GM19395 (cell line): ENCODE measurements at regions not wholly inside any gene's neighbourhood (a gene's known extent, or its start where the extent isn't known, plus 50 kb on each side); places are given as distances from the start of the nearest gene placed in this dataset.

Source experiments
- ATAC-seq: cut with Tn5 transposase; IDR thresholded peaks from one replicate; pipeline ENCODE4 v1.9.1; 2021; ENCODE audit warnings: mild to moderate bottlenecking, moderate library complexity; ENCODE audit not compliant: unreplicated experiment

DNA sequence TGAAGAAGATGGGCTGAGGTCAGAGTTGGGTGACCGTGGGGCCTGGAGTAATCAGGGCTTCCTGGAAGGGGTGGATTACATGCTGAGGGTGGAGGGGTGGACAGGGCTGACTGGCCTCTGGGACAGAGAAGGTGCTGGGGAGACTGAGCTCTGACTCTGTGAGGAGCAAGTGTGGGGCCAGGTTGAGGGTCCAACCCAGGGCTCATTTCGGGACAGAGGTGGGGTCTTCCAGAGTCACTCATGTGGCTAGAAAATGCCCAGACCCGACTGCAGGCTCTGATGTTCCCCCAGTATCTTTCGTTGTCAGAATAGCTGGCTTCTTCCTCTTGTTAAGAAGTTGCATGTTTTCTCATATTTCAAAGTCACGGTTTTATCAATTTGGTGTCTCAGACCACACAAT, 311.8 kb downstream of the PTPRU start:
- ATAC-seq = no peak

DNA sequence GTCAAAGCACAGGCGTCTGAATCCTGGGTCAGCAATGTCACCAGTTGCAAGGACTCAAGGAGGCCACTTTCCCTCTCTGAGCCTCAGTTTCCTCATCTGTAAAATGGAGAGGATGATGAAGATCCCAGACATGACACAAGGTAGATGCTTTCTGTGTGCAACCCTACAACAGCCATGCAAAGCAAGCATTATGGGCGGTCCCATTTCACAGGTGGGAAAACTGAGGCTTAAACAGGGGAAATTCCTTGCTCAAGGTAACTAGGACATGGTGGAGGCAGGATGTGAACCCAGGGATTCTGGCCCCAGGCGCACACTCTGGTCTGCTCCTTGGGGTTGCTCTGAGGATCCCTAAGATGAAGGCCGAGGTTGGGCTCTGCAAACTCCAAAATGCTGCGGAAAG, 311.0 kb downstream of the PTPRU start:
- no peak for ATAC-seq

DNA sequence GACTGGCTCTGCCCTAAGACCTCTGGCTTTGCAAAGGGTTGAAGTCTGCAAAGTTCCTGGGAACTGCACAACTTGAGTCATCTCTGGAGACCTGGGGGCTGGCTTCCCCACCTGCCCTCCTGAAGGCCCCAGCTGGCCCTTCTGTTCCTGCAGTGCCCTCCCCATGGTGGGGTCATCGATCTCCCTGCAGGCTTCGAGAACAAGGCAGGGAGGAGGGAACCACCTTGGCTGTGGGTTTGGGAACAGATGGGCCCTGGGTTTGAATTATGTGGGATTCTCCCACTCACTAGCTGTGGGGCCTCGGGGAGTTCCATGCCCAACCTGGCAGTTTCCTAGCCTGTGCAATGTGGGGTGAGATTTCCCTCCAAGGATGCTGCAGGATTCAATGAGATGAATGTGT, 310.2 kb downstream of the PTPRU start:
- ATAC-seq = no peak

DNA sequence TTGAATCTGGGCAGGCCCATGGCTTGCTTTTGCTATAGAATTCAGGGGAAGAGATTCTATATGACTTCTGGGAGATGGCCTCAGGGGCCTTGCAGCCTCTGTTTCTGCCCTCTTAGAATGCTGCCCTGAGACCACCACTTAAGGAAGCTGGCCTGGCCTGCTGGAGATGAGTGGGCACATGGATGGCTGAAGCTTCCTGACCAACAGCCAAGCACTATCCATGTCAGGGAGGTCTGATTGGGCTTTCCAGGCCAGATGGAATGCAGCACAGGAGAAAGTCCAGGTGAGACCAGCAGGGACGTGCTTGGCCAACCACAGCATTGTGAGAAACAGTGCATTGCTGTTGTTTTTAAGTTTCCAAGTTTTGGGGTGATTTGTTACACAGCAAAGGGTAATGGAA, 308.1 kb downstream of the PTPRU start:
- no peak for ATAC-seq

DNA sequence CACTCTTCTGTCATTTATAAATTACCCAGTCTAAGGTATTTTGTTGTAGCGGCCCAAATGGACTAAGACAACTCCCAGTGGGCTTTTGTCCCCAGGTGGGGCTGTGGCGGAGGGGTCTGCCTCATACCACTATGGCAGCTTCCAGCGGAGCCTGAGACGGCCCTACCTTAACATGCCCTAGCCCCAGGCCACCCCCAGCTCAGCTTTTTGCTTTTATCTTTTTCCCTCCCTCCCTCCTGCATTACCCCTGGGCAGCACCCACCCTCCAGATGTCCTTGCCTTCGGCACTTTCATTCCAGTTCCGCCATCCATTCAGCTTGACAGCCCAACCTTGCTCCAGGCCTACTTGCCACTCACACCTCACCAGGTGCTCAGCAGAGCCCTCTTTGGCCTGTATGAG, 307.3 kb downstream of the PTPRU start:
- no peak for ATAC-seq

DNA sequence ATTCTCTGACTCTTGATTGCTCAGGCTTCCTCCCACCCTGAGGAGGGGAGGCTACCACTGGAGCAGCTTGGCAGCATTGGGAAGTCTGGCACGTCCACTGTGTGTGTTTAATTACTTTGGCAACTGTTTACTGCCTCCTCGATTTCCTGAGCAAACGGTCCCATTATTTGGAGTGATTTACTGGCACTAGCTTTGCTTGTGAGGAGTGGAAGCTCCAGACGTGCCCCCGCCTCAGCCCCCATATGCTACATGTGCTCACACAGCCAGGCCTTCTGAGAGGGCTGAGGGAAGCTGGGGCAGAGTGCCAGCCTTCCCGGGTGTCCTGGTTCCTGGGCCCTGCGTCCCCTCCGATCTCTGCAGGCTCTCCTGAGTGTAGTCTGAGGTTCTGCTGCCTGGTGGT, 306.2 kb downstream of the PTPRU start:
- ATAC-seq = no peak

DNA sequence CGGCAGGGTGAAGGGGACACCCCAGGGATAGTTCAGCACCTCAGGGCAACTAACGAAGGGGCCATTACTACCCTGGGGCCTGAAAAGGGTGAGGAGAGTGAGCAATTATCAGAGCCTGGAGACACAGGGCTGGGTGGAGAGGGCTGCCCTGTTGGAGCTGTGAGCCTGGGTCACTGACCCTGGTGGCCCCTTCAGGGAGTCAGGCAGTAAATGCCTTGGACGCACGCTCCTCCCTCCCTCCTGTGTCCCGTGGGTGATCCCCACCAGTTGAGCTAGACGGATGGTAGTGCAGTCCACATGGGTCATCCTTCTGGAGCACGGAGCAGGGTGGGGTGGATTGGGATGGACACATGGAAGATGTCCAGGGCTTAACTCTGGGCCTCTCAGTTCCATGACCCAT, 305.3 kb downstream of the PTPRU start:
- ATAC-seq = no peak

DNA sequence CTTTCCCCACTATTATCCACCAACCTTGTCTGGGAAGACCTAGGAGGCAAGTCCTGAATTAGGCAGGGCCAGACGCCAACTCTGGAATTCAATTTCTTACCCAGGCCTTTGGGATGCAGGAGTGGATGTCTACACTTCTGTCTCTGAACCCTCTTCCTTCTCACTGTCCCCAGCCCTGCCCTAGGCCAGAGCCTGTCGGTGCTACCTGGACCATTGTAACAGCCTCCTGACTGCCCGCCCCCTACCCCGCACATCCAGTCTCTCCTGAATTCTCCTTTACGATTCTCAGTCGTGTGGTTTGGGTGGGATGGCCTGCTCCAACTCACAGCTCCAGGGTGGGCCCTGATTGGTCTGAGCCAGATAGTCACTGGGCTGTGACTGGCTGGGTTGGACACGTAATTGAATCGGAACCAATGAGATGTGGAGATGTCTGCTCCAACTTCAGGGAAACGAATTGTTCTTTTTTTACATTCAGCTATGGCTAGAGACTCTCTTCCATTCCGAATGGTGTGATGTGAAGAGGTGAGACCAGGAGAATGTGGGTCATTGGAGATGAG, 304.6 kb downstream of the PTPRU start:
- ATAC-seq = no peak

DNA sequence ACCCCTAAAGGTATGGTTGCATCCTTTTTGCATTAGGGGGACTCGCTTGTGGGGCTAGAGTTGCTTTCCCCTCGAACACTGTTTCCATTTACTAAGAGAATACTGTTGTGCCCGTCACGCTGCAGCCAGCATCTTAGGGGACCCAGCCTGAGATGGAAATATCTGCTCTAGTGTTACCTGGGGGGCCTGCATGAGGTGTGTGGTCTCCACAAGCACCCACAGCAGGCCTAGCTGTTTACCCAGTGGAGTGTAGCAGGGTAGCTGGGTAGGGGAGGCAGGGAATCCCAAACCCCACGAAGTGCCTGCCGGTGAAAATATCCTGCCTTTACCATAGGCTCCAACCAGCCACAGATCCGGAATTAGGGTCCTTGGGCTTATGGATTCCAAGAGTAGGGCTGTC, 303.6 kb downstream of the PTPRU start:
- no peak for ATAC-seq

DNA sequence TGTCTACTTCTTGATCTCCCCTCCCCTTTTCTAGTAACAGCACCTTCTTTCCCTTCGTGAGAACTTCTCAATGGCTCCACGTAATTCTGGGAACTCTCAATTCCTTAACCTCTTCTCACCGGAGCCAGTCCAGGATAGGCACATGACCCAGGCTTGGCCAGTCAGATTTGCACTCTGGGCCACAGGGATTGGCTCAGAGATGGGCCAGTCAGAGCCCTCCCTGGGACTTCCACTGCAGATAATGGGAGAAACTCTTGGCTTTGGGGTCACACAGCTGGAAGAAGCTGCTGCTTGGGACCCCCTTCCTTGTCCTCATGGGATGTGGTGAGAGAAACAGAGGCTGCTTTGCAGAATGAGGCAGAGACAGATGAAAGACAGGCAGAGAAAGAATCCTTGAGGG, 302.3 kb downstream of the PTPRU start:
- ATAC-seq = no peak

DNA sequence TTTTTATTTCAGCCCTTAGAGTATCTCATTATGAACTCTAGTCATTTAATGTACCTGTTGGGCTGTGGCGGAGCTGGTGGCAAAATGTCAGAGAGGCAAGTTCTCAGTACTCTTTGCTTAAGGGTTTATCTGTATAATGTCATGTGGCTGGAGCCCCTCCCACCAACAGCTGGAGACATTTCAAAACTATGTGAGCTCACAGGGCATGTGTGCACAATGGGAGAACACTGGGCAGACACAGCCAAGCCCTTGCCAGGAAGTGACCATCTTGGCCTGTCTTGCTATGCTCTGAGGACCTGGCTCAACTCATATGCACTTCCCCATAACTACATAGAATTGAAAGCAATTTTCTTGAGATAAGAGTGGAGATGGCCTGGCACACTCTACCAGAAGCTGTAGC, 296.4 kb downstream of the PTPRU start:
- ATAC-seq = no peak

DNA sequence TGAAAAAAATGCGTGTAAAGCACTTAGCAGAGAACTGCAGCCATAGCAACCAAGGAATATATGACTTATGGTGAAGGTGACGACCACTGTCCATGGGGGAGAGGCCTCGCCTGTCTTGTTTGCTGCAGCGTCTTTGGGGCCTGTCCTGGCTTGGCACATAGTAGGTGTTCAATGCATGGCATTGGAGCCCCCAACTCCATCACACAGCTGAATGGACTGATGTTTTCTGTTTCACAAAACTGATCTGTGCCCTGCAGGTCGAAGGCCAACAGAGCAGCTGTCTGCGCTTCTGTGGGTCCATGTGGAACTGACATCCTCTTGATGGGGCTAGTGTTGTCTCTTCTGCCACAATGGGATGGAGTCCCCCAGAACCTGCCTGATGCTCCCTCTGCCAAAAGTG, 296.0 kb downstream of the PTPRU start:
- no peak for ATAC-seq

DNA sequence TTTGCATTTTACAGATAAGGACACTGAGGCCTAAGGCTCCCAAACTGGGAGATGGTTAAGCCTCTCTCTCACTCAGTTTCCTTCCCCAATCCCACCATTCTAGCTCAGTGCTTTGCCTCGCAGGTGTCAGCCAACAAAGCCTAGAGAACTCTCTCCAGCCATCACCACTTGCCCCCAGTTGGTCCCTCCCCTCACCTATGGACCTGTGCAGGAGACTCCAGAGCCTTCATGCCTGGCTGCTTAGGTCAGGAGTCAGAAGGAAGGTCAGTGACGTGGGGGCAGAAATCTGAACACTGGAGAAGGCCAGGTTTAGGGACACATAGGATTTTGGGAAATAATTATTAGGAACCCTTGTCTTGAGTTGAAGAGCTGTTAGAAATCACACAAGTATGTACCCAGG, 295.3 kb downstream of the PTPRU start:
- no peak for ATAC-seq

DNA sequence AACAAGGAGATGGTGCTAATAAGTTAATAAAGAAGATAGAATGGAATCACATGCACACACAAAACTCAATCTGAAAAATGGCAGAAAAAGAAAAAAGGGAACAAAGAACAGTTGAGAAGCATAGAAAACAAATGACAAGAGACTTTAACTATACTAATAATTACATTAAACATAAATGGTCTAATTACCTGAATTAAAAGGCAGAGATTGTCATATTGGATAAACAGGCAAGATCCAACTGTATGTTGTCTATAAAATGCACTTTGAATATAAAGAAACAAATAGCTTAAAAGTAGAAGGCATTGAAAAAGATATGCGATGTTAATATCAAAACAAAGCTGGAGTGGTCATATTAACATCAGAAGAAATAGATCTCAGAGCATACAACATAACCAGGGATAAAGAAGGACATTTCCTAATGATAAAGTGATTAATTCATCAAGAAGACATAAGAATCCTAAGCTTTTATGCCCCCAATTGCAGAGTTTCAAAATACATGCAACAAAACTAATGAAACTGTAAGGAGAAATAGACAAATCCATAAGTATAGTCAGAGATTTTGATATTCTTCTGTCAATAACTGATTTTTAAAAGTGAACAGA, 293.5 kb downstream of the PTPRU start:
- ATAC-seq = no peak

DNA sequence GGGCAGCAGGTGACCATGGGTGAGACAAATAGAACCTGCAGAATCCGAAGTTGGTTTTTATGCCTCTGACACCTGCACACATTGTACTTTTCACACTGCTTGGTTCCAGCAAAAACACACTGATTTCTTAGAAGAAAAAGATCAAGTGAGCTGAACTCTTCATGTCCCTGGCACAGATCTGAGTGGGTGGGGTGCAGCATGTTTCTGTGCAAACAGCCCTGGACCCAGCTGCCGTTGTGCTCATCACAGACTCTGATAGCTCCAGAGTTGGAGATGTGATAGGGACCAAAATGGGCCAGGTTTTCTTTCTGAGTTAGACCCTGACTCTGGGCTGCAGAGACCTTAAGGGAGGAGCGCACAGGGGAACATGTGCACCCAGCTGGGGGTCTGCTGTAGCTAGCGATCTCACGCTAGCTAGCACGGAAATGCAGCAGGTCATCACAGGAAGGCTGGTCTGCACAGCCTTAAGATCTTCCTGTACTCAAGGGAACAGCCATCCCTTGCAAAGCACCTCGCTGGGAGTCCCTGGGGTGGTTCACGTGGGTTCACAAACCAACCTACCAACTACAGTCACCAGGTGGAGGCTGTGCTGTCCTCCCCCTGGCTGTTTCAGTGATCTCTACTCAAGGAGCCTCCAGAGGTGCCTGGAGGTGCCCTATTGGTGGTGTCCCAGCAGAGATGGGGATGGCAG, 291.1 kb downstream of the PTPRU start:
- ATAC-seq = no peak

DNA sequence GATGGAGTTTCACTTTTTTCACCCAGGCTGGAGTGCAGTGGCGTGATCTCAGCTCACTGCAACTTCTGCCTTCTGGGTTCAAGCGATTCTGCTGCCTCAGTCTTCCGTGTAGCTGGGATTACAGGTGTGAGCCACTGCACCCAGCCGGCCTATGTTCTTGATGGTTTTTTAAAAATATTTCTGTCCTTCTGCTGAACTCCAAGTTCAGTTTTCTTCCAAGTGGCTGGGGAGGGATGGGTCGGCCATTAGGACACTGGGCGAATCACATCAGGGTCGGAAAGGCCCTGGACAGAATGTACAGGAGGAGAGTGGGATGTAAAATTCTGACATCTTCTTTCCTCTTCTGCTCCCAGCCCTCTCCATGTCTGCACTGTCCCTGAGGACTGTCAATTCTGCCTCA, 289.6 kb downstream of the PTPRU start:
- no peak for ATAC-seq

DNA sequence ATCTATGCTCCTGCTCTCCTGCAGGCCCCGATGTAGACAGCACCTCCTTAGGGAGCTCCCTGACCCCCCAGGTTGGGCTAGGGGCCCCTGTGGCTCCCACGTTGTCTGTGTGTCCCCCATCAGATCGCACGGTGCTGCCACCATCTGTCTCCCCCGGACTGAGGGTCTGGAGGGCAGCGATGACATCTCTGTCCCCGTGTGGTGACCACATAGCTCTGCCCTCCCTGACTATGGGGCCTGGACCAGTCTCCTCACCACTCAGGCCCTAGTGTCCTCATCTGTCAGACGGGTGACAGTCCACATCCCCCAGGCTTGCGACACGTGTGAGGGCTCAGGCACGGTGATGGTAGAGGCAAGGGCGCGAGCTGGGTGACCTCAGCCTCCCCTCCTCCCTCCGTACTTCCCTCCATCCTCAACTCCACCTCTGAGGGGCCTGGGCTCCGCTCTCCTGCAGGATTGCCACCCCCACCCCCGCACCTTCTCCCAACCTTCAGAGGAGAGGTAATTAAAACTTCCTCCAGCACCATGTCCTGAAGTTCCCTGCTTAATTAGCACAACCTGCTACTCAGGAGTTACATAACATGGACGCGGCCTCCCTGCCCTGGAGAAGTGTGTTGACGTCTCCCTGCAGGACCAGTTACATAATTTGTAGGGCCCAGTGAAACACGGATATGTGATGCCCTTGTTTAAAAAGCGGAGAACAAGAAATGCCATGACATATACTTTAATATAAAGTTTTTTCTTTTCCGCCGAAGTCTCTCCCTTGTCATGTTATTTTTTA, 288.2 kb downstream of the PTPRU start:
- ATAC-seq = no peak

DNA sequence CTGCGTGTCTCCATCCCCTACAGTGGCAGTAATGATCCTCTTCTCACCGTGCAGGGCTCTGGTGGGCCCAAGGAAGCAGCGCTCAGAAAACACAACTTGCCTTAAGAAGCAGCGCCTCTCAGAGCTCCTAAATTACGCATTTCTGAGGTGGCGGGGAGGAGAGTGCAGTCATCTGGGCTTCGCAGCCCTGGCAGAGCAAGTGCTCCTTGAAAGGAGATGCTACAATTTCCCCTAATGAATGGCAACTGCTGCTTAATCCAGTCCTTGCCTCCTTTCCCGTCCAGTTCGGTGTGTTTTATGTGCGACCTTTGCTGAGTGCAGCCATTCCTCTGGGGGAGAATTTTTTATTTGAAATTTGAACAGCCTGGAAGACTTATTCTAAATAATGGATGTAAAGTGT, 287.3 kb downstream of the PTPRU start:
- no peak for ATAC-seq

DNA sequence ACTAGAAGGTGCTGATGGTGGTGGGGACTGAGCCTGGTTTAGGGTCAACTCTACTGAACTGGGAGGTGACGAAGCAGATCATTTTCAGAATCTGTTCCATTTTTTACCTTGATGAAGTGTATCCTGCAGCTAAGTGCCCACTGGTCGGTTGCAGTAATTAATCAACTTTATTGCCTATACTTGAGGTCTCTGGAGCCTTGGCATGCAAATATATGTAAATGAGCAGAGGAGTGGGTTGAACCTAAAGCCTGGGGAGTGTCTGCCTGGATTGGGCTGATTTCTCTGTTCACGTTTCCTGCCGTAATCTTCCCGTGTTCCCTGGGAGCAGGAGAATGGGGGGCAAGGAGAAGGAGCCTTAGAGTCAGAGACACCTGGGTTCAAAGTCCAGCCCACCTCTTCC, 286.8 kb downstream of the PTPRU start:
- no peak for ATAC-seq

DNA sequence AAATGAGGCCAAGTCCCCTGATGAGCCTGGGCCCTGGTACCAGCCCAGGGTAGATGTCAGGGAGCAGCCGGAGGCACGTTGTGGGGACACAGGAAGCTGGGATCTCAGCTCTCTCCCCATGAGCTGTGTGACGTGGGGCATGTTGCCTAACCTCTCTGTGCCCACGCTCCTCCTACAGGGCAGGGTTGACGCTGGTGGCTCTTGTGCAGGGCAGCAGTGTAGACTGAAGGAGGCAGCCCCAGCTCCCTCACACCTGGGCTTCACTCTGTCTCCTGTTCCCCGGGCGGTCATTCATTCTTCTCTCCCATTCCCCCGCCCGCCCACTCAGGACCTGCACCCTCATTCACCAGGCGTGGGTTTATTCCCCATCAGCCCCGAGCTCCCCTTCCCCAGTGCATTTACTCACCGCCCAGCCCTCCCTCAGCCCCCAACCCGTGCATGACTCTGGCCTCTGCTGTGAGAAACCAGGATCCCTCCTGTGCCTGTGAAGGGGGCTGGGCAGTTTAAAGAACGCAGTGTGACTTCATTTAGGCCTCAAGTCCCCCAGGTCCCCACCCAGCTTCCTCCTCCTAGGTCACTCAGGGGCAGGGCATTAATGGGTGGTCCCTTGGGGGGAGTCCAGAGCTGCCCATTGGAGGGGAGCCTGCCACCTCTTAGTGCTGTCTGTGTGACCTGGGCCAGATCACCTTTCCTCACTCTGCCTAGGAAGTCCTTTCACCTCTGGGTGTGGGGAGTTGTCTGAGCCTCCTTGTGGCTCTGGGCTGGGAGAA, 285.7 kb downstream of the PTPRU start:
- no peak for ATAC-seq

DNA sequence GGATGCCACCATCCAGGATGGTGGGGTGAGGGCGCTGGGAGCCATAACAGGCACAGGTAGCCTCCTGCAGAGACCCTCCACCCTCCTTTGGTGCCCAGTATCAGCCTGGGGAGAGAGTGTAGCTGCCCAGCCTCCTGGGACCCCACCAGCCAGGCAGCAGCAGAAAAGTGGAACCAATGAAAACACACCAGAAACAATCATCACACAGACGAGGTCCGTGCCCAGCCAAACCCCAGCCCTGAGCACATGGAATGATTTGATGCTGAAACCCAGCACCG, 285.1 kb downstream of the PTPRU start:
- ATAC-seq = no peak
